ENCODE measurements at regions not wholly inside any gene's neighbourhood (a gene's known extent, or its start where the extent isn't known, plus 50 kb on each side); places are given as distances from the start of the nearest gene placed in this dataset.
A peak's percentile ranks its signal among the peaks of the same experiment; 100 is the strongest.

DNA sequence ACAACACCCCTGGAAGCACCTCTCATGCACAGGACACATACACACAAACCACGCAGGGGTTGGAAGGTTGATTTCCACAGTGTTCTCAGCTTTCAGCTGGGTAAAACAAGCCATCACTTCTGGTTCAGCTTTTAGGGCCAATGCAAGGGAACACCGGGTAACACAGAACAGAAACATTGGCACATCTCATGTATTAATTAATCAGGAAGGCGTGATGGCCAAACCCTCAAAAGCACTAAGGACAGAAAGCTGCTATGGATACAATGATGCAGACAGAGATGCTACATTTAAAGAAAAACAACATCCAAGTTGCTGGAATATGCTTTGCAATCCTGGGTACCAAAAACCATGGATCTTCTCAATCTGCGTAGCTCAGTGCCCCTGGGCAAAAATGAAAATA is 104.3 kb upstream of the BEND6 start:
- Histone ChIP-seq H3K9ac (ENCODE audit: control insufficient read depth, insufficient read depth, low read length) (peak overlapping the region; percentile 61; the same call in 1 of the 2 replicates), H3K4me3 (peak overlapping the region; percentile 100), H4K20me1 (ENCODE audit: control insufficient read depth, insufficient read depth) (no peaks in the 10 kb centered on the region), H3K27me3 (replicated peaks in 1 of 2; ENCODE audit: control insufficient read depth in 2 of 2, insufficient read depth in 2 of 2, low read length in 1 of 2) (no peaks in the 10 kb centered on the region), H3K27ac (ENCODE audit: control insufficient read depth, insufficient read depth) (peak overlapping the region; percentile 61), H3K79me2 (ENCODE audit: control insufficient read depth, insufficient read depth, low read length) (peaks cover 55% of the 10 kb centered on the region), H3K36me3 (ENCODE audit: control insufficient read depth in 2 of 2, insufficient read depth in 2 of 2, low read length in 1 of 2) (no peaks in the 10 kb centered on the region), H3K4me2 (ENCODE audit: control insufficient read depth, insufficient read depth) (peak overlapping the region; percentile 62), H3K4me1 (ENCODE audit: control insufficient read depth, insufficient read depth, low read length) (peaks cover 36% of the 10 kb centered on the region), H3K9me3 (replicated peaks; ENCODE audit: control insufficient read depth, insufficient read depth, low read length) (no peaks in the 10 kb centered on the region), H2AFZ (ENCODE audit: control insufficient read depth, low read depth, low read length) (no peak overlapping the region)
- ChIA-PET RAD21 (ENCODE audit: unreplicated experiment) (interaction anchor here (0.8 to 17.3 kb wide), 37 partner anchors 10 to 492 kb away, joined by 3 to 450 read pairs (median 7); partner anchors contain the start of genes DST and PRIM2), POLR2A (interaction anchor here (0.6 to 3.7 kb wide), 9 partner anchors 55 to 825 kb away, joined by 3 to 21 read pairs (median 3); no protein-coding TSS in a partner anchor), CTCF (interaction anchor here (0.7 to 18.7 kb wide), 35 partner anchors 10 to 308 kb away, joined by 3 to 494 read pairs (median 7); partner anchors contain the start of gene DST), SMC1A (ENCODE audit: uncharacterized antibody, unreplicated experiment) (interaction anchor here (0.8 to 12.9 kb wide), 47 partner anchors 10 to 489 kb away, joined by 3 to 358 read pairs (median 6); partner anchors contain the start of genes DST and PRIM2)
- intact Hi-C loops (cut with micrococcal nuclease; ENCODE audit: unreplicated experiment) (loop anchor here (1.0 to 5.0 kb wide), 5 partner anchors 84 to 492 kb away; no protein-coding TSS in a partner anchor), in situ Hi-C loops (cut with MboI) (no loop called here)
- FAIRE-seq (no peak), ATAC-seq (peak; percentile 3), DNase-seq (ENCODE audit: low read depth, low spot score) (no peak)
- no TSS peak for BruUV-seq (replicated peaks)
- 67% methylated on average over 4 of the region's 4 CpGs for WGBS (ENCODE audit: insufficient coverage, insufficient replicate concordance, low lambda C conversion rate, missing lambda C conversion rate)
- TF ChIP-seq, protein P1, sequence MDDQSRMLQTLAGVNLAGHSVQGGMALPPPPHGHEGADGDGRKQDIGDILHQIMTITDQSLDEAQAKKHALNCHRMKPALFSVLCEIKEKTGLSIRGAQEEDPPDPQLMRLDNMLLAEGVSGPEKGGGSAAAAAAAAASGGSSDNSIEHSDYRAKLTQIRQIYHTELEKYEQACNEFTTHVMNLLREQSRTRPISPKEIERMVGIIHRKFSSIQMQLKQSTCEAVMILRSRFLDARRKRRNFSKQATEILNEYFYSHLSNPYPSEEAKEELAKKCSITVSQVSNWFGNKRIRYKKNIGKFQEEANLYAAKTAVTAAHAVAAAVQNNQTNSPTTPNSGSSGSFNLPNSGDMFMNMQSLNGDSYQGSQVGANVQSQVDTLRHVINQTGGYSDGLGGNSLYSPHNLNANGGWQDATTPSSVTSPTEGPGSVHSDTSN (IDR thresholded peaks at IDR 0.05; ENCODE audit: insufficient replicate concordance, low read depth, low read length) = no peak
- TF ChIP-seq, protein P2, sequence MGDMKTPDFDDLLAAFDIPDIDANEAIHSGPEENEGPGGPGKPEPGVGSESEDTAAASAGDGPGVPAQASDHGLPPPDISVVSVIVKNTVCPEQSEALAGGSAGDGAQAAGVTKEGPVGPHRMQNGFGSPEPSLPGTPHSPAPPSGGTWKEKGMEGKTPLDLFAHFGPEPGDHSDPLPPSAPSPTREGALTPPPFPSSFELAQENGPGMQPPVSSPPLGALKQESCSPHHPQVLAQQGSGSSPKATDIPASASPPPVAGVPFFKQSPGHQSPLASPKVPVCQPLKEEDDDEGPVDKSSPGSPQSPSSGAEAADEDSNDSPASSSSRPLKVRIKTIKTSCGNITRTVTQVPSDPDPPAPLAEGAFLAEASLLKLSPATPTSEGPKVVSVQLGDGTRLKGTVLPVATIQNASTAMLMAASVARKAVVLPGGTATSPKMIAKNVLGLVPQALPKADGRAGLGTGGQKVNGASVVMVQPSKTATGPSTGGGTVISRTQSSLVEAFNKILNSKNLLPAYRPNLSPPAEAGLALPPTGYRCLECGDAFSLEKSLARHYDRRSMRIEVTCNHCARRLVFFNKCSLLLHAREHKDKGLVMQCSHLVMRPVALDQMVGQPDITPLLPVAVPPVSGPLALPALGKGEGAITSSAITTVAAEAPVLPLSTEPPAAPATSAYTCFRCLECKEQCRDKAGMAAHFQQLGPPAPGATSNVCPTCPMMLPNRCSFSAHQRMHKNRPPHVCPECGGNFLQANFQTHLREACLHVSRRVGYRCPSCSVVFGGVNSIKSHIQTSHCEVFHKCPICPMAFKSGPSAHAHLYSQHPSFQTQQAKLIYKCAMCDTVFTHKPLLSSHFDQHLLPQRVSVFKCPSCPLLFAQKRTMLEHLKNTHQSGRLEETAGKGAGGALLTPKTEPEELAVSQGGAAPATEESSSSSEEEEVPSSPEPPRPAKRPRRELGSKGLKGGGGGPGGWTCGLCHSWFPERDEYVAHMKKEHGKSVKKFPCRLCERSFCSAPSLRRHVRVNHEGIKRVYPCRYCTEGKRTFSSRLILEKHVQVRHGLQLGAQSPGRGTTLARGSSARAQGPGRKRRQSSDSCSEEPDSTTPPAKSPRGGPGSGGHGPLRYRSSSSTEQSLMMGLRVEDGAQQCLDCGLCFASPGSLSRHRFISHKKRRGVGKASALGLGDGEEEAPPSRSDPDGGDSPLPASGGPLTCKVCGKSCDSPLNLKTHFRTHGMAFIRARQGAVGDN (IDR thresholded peaks at IDR 0.05) = no peak
- TF ChIP-seq CHD4 (IDR thresholded peaks at IDR 0.05) (no peak), TCF12 (IDR thresholded peaks at IDR 0.05; ENCODE audit: low read depth, low read length) (no peak), HDGF (IDR thresholded peaks at IDR 0.05) (no peak), BHLHE40 (IDR thresholded peaks at IDR 0.05; ENCODE audit: borderline replicate concordance in 1 of 2, low read depth in 2 of 2, low read length in 1 of 2) (no peak), STAT3 (IDR thresholded peaks at IDR 0.05; ENCODE audit: low read depth, low read length) (no peak)
- TF ChIP-seq, protein P3, sequence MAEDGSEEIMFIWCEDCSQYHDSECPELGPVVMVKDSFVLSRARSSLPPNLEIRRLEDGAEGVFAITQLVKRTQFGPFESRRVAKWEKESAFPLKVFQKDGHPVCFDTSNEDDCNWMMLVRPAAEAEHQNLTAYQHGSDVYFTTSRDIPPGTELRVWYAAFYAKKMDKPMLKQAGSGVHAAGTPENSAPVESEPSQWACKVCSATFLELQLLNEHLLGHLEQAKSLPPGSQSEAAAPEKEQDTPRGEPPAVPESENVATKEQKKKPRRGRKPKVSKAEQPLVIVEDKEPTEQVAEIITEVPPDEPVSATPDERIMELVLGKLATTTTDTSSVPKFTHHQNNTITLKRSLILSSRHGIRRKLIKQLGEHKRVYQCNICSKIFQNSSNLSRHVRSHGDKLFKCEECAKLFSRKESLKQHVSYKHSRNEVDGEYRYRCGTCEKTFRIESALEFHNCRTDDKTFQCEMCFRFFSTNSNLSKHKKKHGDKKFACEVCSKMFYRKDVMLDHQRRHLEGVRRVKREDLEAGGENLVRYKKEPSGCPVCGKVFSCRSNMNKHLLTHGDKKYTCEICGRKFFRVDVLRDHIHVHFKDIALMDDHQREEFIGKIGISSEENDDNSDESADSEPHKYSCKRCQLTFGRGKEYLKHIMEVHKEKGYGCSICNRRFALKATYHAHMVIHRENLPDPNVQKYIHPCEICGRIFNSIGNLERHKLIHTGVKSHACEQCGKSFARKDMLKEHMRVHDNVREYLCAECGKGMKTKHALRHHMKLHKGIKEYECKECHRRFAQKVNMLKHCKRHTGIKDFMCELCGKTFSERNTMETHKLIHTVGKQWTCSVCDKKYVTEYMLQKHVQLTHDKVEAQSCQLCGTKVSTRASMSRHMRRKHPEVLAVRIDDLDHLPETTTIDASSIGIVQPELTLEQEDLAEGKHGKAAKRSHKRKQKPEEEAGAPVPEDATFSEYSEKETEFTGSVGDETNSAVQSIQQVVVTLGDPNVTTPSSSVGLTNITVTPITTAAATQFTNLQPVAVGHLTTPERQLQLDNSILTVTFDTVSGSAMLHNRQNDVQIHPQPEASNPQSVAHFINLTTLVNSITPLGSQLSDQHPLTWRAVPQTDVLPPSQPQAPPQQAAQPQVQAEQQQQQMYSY (CRISPR knock-in tag; IDR thresholded peaks at IDR 0.05) = no peak
